SK-N-SH (cell line): ENCODE measurements at regions not wholly inside any gene's neighbourhood (a gene's known extent, or its start where the extent isn't known, plus 50 kb on each side); places are given as distances from the start of the nearest gene placed in this dataset.

Experiments
- small RNA-seq, 7 experiments: library from RNA; depleted of rRNA; stranded (forward); fragments of <200 nt; gene quantifications; one replicate each; pipeline ENCODE3, GENCODE V24; 2012

Small RNA genes lying in the stretch of these regions (small RNA-seq; reads per million reads assigned to genes)
- gene AF246928.1 (0 reads per million in 7 experiments), gene CYCSP42 (0 reads per million in 7 experiments), gene RNU6-1326P (0 reads per million in 7 experiments)
